Epithelial cell of esophagus (primary cell): ENCODE measurements at regions not wholly inside any gene's neighbourhood (a gene's known extent, or its start where the extent isn't known, plus 50 kb on each side); places are given as distances from the start of the nearest gene placed in this dataset.

Experiments
- DNase-seq: peaks from one replicate; pipeline ENCODE4 v3.0.0; 2010; ENCODE audit warnings: low read depth
- H3K4me3 ChIP-seq: 2 replicates; pipeline ENCODE4 v1.5.1; 2011; ENCODE audit warnings: mild to moderate bottlenecking, low read length, control low read depth
- TF ChIP-seq, protein P1 (sequence below): IDR thresholded peaks from 2 replicates; pipeline ENCODE4 v1.5.1; 2011; ENCODE audit warnings: low read depth, mild to moderate bottlenecking, low read length, control low read depth, inconsistent platforms; ENCODE audit not compliant: insufficient read depth; ENCODE audit errors: missing control alignments

DNA sequence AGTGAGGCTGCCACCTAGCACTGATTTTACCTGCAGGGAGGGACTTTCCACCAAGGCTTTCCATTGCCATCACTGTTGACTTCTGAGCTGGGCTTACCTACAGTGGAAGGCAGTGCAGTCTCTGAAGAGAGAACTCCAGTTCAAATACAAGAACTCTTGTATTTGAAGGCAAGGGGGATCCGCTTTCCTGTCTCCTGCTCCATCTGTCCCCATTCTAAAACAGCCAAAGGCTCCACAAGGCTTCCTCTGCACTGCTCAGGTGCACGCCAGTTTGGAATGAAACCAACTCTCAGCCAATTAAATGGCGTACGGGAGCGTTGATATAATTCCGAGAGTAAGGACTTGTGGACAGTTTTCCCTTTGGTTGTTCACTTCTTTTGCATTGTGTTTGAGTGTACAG is 66.0 kb upstream of the CXCL14 start:
- TF ChIP-seq, protein P1, sequence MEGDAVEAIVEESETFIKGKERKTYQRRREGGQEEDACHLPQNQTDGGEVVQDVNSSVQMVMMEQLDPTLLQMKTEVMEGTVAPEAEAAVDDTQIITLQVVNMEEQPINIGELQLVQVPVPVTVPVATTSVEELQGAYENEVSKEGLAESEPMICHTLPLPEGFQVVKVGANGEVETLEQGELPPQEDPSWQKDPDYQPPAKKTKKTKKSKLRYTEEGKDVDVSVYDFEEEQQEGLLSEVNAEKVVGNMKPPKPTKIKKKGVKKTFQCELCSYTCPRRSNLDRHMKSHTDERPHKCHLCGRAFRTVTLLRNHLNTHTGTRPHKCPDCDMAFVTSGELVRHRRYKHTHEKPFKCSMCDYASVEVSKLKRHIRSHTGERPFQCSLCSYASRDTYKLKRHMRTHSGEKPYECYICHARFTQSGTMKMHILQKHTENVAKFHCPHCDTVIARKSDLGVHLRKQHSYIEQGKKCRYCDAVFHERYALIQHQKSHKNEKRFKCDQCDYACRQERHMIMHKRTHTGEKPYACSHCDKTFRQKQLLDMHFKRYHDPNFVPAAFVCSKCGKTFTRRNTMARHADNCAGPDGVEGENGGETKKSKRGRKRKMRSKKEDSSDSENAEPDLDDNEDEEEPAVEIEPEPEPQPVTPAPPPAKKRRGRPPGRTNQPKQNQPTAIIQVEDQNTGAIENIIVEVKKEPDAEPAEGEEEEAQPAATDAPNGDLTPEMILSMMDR = no peak
- no peak for DNase-seq
- H3K4me3 ChIP-seq = no peak overlapping the region

DNA sequence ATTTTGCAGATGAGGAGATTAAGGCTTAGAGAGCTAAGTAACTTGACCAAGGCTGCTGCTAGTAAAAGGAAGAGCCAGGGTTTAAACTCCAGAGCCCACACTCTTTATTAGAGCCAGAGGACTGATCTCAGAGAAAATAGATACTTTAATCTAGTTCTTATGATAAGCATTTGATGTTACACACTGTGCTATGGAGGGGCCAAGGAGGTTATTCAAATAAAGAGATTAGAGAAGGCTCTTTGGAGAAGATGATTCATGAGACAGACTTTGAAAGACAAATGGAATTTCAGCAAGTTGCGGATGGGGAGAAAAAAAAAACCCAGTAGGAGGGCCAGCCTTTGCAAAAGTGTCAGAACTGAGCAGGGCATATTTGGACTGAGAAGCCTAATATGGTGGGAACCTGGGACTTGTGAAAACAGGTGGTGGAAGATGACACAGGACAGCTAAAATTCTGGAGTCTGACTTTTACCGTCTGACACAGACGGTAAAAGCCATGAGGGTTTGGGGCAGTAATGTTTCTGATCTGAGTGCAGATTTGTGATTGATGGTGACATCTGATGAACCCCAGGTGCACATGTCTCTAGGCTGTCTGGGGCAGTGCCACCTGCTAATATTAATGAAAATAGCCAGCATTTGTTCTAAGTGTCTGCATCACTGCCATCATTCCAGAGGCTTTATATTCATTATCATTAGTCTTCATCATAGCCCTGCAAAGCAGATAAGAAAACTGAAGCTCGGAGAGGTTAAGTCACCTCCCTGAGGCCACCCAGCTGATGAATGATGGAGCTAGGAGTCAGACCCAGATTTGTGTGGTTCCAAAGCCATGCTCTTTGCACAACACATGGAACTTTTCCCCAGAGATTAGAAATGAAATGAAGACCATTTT is 65.3 kb upstream of the CXCL14 start:
- DNase-seq = no peak
- H3K4me3 ChIP-seq = no peak overlapping the region
- TF ChIP-seq, protein P1 = no peak

DNA sequence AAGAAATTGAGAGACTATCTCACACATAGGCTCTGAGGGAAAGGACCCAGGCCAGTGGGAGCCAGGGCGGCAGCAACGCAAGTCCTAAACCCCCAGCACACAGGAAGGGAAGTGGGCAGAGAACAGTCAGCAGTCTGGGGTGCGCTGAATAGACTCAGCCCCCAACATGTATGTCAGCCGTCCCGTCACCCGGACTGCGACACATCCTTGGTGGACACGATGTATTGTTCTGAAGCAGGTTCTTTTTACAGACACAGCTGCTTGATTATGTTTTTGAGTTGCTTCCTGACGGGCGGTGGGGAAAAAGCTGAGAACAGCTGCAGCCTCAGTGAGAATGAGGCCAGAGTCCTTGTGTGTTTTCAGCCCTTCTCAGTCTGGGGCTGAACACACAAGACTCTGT is 64.1 kb upstream of the CXCL14 start:
- no peak overlapping the region for H3K4me3 ChIP-seq
- TF ChIP-seq, protein P1 = no peak
- no peak for DNase-seq

DNA sequence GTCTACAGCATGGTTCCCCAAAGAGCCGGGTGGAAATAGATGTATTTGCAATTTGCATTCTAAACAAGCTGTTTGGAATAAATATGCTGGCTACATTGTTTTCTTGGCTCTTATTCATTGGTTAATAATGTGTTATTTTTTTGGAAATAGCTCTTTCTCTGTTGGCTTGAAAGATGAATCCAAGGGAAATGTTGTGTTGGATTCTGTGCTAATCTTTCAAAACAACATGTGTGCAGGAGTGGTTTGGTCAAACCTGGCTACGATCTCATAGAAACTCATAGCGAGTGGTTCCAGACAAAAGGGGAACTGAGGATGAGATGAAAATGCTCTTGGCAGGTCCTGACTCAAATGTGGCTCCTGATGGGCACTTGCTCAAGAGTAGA is 63.7 kb upstream of the CXCL14 start:
- no peak for DNase-seq
- H3K4me3 ChIP-seq = no peak overlapping the region
- TF ChIP-seq, protein P1 = no peak

DNA sequence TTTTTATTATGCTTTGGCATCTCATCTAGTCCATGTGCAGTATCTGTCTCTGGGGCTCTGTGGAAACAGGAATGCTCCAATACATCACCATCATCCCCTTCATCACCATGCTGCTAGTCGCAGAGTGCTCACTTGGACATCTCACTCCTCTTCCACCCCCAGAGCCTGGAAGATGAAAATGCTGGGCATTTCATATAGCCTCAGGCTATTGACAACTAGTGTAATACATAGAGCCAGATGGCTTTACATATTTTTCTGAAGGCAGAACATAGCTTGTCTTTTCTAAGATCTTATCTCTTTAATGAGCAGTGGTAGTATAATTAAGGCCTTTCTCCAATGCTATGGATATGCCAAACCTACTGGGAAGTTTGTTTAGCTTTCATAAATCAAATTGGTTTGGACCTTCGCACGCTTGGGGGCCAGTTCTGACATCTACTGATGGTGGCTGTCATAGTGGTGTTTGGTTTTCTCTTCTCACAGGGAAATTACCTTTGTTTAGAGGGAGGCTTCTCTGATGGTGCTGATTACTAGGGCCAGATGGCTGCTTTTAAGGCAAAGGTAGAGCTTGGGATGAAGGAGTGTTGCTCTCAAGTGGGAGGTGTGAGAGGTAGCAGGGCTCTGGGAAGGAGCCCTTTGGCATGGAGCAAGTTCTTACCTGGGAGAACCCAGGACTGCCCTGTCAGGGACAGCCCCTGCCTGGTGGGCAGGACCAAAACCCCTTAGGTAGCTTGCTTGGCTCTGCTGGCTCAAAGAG is 63.1 kb upstream of the CXCL14 start:
- no peak overlapping the region for H3K4me3 ChIP-seq
- TF ChIP-seq, protein P1 = no peak
- DNase-seq = no peak

DNA sequence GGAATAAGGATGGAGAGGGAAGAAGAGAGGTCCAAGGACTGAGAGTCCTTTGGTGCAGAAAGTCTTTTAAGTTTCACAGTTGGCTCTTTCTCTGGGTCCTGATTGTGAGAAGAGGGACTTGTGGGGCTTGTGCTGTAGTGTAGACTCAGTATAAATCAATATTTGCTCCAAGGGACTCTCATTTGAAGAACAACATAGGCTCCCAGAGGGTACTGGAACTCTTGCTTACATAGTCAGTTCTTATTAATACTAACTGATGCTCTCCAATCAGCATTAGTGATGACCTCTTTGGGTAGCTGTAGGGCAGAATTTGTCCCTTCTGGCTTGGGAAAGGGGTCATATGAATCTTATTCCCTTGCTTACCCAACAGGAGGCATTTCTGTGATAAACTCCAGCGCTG is 62.5 kb upstream of the CXCL14 start:
- no peak for DNase-seq
- TF ChIP-seq, protein P1 = no peak
- H3K4me3 ChIP-seq = no peak overlapping the region
